ENCODE measurements at regions not wholly inside any gene's neighbourhood (a gene's known extent, or its start where the extent isn't known, plus 50 kb on each side); places are given as distances from the start of the nearest gene placed in this dataset.
"Not testable (repeated sequence)": the region's sequence is repeated elsewhere in the genome, so short reads cannot be mapped to it uniquely, and the experiment has no call there.

- not testable (repeated sequence) for DNase-seq (ENCODE audit: extremely low read depth in 1 of 2, low read depth in 1 of 2)
These were observed 59.1 kb upstream of the NBPF11 start for GRCh38 chr1:148211191-148211590.

GRCh38 chr1:148210624-148211023, 58.5 kb upstream of the NBPF11 start:
- not testable (repeated sequence) for DNase-seq (ENCODE audit: extremely low read depth in 1 of 2, low read depth in 1 of 2)

- DNase-seq (ENCODE audit: extremely low read depth in 1 of 2, low read depth in 1 of 2), result not testable (repeated sequence)
These were observed 58.1 kb upstream of the NBPF11 start for GRCh38 chr1:148210166-148210565.

- DNase-seq (ENCODE audit: extremely low read depth in 1 of 2, low read depth in 1 of 2), result not testable (repeated sequence)
These were observed 49.9 kb upstream of the NBPF11 start for GRCh38 chr1:148202013-148202412.

All from activated CD8-positive, alpha-beta memory T cell treated with anti-CD3 and anti-CD28 coated beads for 1 hour (primary cell).